Sigmoid colon (tissue), 6 donors: ENCODE measurements at regions not wholly inside any gene's neighbourhood (a gene's known extent, or its start where the extent isn't known, plus 50 kb on each side); places are given as distances from the start of the nearest gene placed in this dataset.

Source experiments
- DNase-seq: peaks from one replicate; pipeline ENCODE4 v3.0.0-alpha.2; 2019
- H3K27ac ChIP-seq, 4 donors: fragments of 200-600 bp; sonication (generic); one replicate each; pipeline ENCODE4 v1.5.1; 2016 to 2019; ENCODE audit warnings: mild to moderate bottlenecking in 1 of 4
- H3K27me3 ChIP-seq, 3 donors: fragments of 200-600 bp; sonication (generic); one replicate each; pipeline ENCODE4 v1.5.1; 2019; ENCODE audit warnings: mild to moderate bottlenecking in 1 of 3
- H3K36me3 ChIP-seq, 4 donors: fragments of 200-600 bp; sonication (generic); one replicate each; pipeline ENCODE4 v1.5.1; 2016 to 2019
- H3K4me1 ChIP-seq, 4 donors: fragments of 200-600 bp; sonication (generic); one replicate each; pipeline ENCODE4 v1.5.1; 2017 to 2019
- H3K4me3 ChIP-seq, 4 donors: fragments of 200-600 bp; sonication (generic); one replicate each; pipeline ENCODE4 v1.5.1; 2017 to 2019; ENCODE audit warnings: mild to moderate bottlenecking in 2 of 4, moderate library complexity in 1 of 4
- H3K9me3 ChIP-seq, 4 donors: fragments of 200-600 bp in 3 of 4; sonication (generic) in 3 of 4; one replicate each; pipeline versions ENCODE4 v1.5.1 to v1.6.1; 2013 to 2019
- CTCF ChIP-seq, 4 experiments: fragments of 450-650 bp in 3 of 4; fragments of 200-600 bp in 1 of 4; IDR thresholded peaks; one replicate each; pipeline ENCODE4 v1.5.1; 2016 to 2019; ENCODE audit warnings: antibody characterized with exemption in 4 of 4, mild to moderate bottlenecking in 3 of 4, moderate library complexity in 2 of 4
- EP300 ChIP-seq, 4 donors: sonication (generic); formaldehyde crosslinking; IDR thresholded peaks; one replicate each; pipeline ENCODE4 v1.6.1; 2017; ENCODE audit warnings: antibody characterized with exemption in 4 of 4
- POLR2A ChIP-seq, 2 donors: fragments of 450-650 bp; IDR thresholded peaks; one replicate each; pipeline ENCODE4 v1.6.1; 2016; ENCODE audit warnings: antibody characterized with exemption in 2 of 2, mild to moderate bottlenecking in 2 of 2, moderate library complexity in 2 of 2
- POLR2AphosphoS5 ChIP-seq, 4 donors: sonication (generic); formaldehyde crosslinking; IDR thresholded peaks; one replicate each; pipeline ENCODE4 v1.6.1; 2017; ENCODE audit warnings: antibody characterized with exemption in 4 of 4
- WGBS, 2 donors: extraction: QIAGEN DNeasy Blood & Tissue Kit; methylation state at CpG; one replicate each; pipeline ENCODE4 v1.1.7; 2013; 5-methylcytosine and 5-hydroxymethylcytosine counted together
- intact Hi-C: fragments of 100-400 bp; cut with DNase I; formaldehyde crosslinking; loops from one replicate; pipeline ENCODE4 v1.15.1; 2023
- donor health status: healthy with polysubstance abuse.
- donor health status: healthy.

GRCh38 chr2:54065411-54065810 lies 50.0 kb upstream of the ACYP2 start:
- no peak overlapping the region for H3K27ac ChIP-seq
- no peaks in the 10 kb centered on the region for H3K36me3 ChIP-seq
- H3K4me3 ChIP-seq = no peak overlapping the region
- intact Hi-C loops = no loop called here
- DNase-seq = no peak
- TF ChIP-seq EP300 (IDR thresholded peaks at IDR 0.05) (no peak), POLR2AphosphoS5 (IDR thresholded peaks at IDR 0.05) (no peak), POLR2A (IDR thresholded peaks at IDR 0.05) (no peak), CTCF (IDR thresholded peaks at IDR 0.05) (no peak)
- 87 to 90% methylated on average over 2 of the region's 2 CpGs for WGBS, 2 donors
- H3K4me1 ChIP-seq = no peaks in the 10 kb centered on the region
- H3K9me3 ChIP-seq = no peaks in the 10 kb centered on the region
- H3K27me3 ChIP-seq = no peaks in the 10 kb centered on the region

- Histone ChIP-seq H3K4me3 (no peak overlapping the region), H3K36me3 (no peaks in the 10 kb centered on the region), H3K27ac (no peak overlapping the region), H3K4me1 (no peaks in the 10 kb centered on the region), H3K9me3 (no peaks in the 10 kb centered on the region), H3K27me3 (no peaks in the 10 kb centered on the region)
- intact Hi-C loops = no loop called here
- DNase-seq = no peak
- 75 to 85% methylated on average over 3 of the region's 3 CpGs for WGBS, 2 donors
- TF ChIP-seq POLR2A (IDR thresholded peaks at IDR 0.05) (no peak), CTCF (IDR thresholded peaks at IDR 0.05) (no peak), EP300 (IDR thresholded peaks at IDR 0.05) (no peak), POLR2AphosphoS5 (IDR thresholded peaks at IDR 0.05) (no peak)
Measured at GRCh38 chr2:54063967-54064535, 51.4 kb upstream of the ACYP2 start.

DNA sequence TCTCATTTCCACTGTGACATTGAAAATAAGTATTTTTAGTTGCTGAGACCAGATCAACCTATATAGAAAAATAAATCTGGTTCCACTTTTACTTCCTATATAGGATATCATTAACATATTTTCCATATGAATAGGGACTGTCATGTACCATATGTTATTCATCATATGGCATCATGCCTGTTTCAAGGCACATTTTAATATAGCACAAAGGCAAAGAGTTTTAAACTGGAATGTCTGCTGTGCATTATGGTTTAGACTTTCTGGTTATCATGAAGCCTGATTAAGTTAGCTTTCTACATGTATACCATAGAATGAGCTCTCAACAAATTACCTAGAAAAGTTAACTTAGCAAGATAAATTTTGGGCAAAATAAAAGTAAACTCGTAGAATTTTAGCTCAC lies 53.0 kb upstream of the ACYP2 start:
- no peaks in the 10 kb centered on the region for H3K4me1 ChIP-seq
- H3K4me3 ChIP-seq = no peak overlapping the region
- WGBS, 2 donors = 90 to 97% methylated on average over 1 of the region's 1 CpG
- H3K27me3 ChIP-seq = no peaks in the 10 kb centered on the region
- no peaks in the 10 kb centered on the region for H3K36me3 ChIP-seq
- intact Hi-C loops = no loop called here
- no peaks in the 10 kb centered on the region for H3K9me3 ChIP-seq
- no peak for DNase-seq
- no peak for TF ChIP-seq CTCF (IDR thresholded peaks at IDR 0.05)
- TF ChIP-seq POLR2A (IDR thresholded peaks at IDR 0.05) = no peak
- TF ChIP-seq EP300 (IDR thresholded peaks at IDR 0.05) = no peak
- no peak for TF ChIP-seq POLR2AphosphoS5 (IDR thresholded peaks at IDR 0.05)
- no peak overlapping the region for H3K27ac ChIP-seq

- no peak for DNase-seq
- intact Hi-C loops = no loop called here
- no peak for TF ChIP-seq POLR2AphosphoS5 (IDR thresholded peaks at IDR 0.05)
- TF ChIP-seq CTCF (IDR thresholded peaks at IDR 0.05) = no peak
Measured at GRCh38 chr2:54061272-54061671, 54.1 kb upstream of the ACYP2 start.

DNA sequence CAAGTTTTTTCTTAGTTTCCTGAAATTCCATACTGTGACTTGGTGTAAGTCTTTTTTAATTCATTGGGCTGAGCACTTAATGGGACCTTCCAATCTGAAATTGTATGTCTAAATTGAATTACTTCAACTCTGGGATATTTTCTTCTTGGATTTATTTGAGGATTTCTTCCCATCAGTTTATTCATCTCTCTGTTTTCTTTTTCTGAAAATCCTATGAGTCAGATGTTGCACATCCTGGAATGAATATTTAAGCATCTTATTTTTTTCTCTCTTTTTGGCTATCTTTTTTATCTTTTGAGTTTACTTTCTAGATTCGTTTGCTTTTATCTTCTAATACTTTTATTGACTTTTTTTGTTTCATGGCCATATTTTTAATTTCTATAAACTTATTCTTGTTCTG lies 55.4 kb upstream of the ACYP2 start:
- 77 to 85% methylated on average over 1 of the region's 1 CpG for WGBS, 2 donors
- Histone ChIP-seq H3K36me3 (no peaks in the 10 kb centered on the region), H3K4me1 (no peaks in the 10 kb centered on the region), H3K4me3 (no peak overlapping the region), H3K27me3 (no peaks in the 10 kb centered on the region), H3K9me3 (no peaks in the 10 kb centered on the region), H3K27ac (no peak overlapping the region)
- intact Hi-C loops = no loop called here
- DNase-seq = no peak
- TF ChIP-seq CTCF (IDR thresholded peaks at IDR 0.05) = no peak
- TF ChIP-seq EP300 (IDR thresholded peaks at IDR 0.05) = no peak
- TF ChIP-seq POLR2AphosphoS5 (IDR thresholded peaks at IDR 0.05) = no peak
- TF ChIP-seq POLR2A (IDR thresholded peaks at IDR 0.05) = no peak

More at GRCh38 chr2:54061272-54061671, 54.1 kb upstream of the ACYP2 start:
- Histone ChIP-seq H3K27me3 (no peaks in the 10 kb centered on the region), H3K36me3 (no peaks in the 10 kb centered on the region), H3K4me1 (no peaks in the 10 kb centered on the region), H3K9me3 (no peaks in the 10 kb centered on the region), H3K4me3 (no peak overlapping the region), H3K27ac (no peak overlapping the region)
- 85 to 90% methylated on average over 1 of the region's 1 CpG for WGBS, 2 donors
